ENCODE measurements at regions not wholly inside any gene's neighbourhood (a gene's known extent, or its start where the extent isn't known, plus 50 kb on each side); places are given as distances from the start of the nearest gene placed in this dataset.

GRCh38 chr15:89395031-89395430 is 60.4 kb upstream of the POLG start:
- no peak for DNase-seq (ENCODE audit: low read depth)
- no peak overlapping the region for H3K4me3 ChIP-seq (ENCODE audit: low read depth, low read length)
- TF ChIP-seq CTCF (IDR thresholded peaks at IDR 0.05; ENCODE audit: control insufficient read depth, extremely low read depth, insufficient read depth), result no peak

GRCh38 chr15:89393056-89393455 is 58.4 kb upstream of the POLG start:
- H3K4me3 ChIP-seq (ENCODE audit: low read depth, low read length), result no peak overlapping the region
- TF ChIP-seq CTCF (IDR thresholded peaks at IDR 0.05; ENCODE audit: control insufficient read depth, extremely low read depth, insufficient read depth), result no peak

GRCh38 chr15:89391685-89392257 is 57.1 kb upstream of the POLG start:
- no peak for TF ChIP-seq CTCF (IDR thresholded peaks at IDR 0.05; ENCODE audit: control insufficient read depth, extremely low read depth, insufficient read depth)
- DNase-seq (ENCODE audit: low read depth), result no peak
- no peak overlapping the region for H3K4me3 ChIP-seq (ENCODE audit: low read depth, low read length)

More at GRCh38 chr15:89393056-89393455, 58.4 kb upstream of the POLG start:
- no peak for DNase-seq (ENCODE audit: low read depth)

- no peak for DNase-seq (ENCODE audit: low read depth)
- no peak overlapping the region for H3K4me3 ChIP-seq (ENCODE audit: low read depth, low read length)
- no peak for TF ChIP-seq CTCF (IDR thresholded peaks at IDR 0.05; ENCODE audit: control insufficient read depth, extremely low read depth, insufficient read depth)
Measured at GRCh38 chr15:89389841-89390603, 55.4 kb upstream of the POLG start.

GRCh38 chr15:89387140-89387903 is 52.7 kb upstream of the POLG start:
- DNase-seq (ENCODE audit: low read depth), result no peak
- TF ChIP-seq CTCF (IDR thresholded peaks at IDR 0.05; ENCODE audit: control insufficient read depth, extremely low read depth, insufficient read depth), result no peak
- no peak overlapping the region for H3K4me3 ChIP-seq (ENCODE audit: low read depth, low read length)

GRCh38 chr15:89385596-89386331 is 51.1 kb upstream of the POLG start:
- TF ChIP-seq CTCF (IDR thresholded peaks at IDR 0.05; ENCODE audit: control insufficient read depth, extremely low read depth, insufficient read depth), result no peak
- H3K4me3 ChIP-seq (ENCODE audit: low read depth, low read length), result no peak overlapping the region
- no peak for DNase-seq (ENCODE audit: low read depth)

Data from LNCaP clone FGC (cell line).